ENCODE measurements at regions not wholly inside any gene's neighbourhood (a gene's known extent, or its start where the extent isn't known, plus 50 kb on each side); places are given as distances from the start of the nearest gene placed in this dataset.

- peaks cover 7% of the 10 kb centered on the region for H3K27me3 Mint-ChIP-seq
- no peak overlapping the region for H3K27ac Mint-ChIP-seq
- DNase-seq = no peak
- no peak for ATAC-seq
- no peak overlapping the region for H3K4me3 Mint-ChIP-seq
- no peaks in the 10 kb centered on the region for H3K9me3 ChIP-seq (ENCODE audit: control insufficient read depth, low read length, poor library complexity, severe bottlenecking)
- no peaks in the 10 kb centered on the region for H3K36me3 Mint-ChIP-seq (ENCODE audit: low read depth)
- H3K4me1 Mint-ChIP-seq = peaks cover 7% of the 10 kb centered on the region
Observed at GRCh38 chr2:239905884-239906654, 119.1 kb downstream of the NDUFA10 start.

- Mint-ChIP-seq H3K27me3 (peaks cover 7% of the 10 kb centered on the region), H3K36me3 (ENCODE audit: low read depth) (no peaks in the 10 kb centered on the region), H3K4me3 (no peak overlapping the region), H3K27ac (peak overlapping the region; percentile 49), H3K4me1 (peaks cover 4% of the 10 kb centered on the region)
- H3K9me3 ChIP-seq (ENCODE audit: control insufficient read depth, low read length, poor library complexity, severe bottlenecking) = no peaks in the 10 kb centered on the region
- no peak for ATAC-seq
- no peak for DNase-seq
Observed at GRCh38 chr2:239905306-239905705, 119.8 kb downstream of the NDUFA10 start.

GRCh38 chr2:239904496-239904895, 120.6 kb downstream of the NDUFA10 start:
- H3K27me3 Mint-ChIP-seq = peaks cover 7% of the 10 kb centered on the region
- no peak overlapping the region for H3K4me3 Mint-ChIP-seq
- no peak for DNase-seq
- no peaks in the 10 kb centered on the region for H3K9me3 ChIP-seq (ENCODE audit: control insufficient read depth, low read length, poor library complexity, severe bottlenecking)
- ATAC-seq = no peak
- no peak overlapping the region for H3K27ac Mint-ChIP-seq
- H3K4me1 Mint-ChIP-seq = no peaks in the 10 kb centered on the region
- no peaks in the 10 kb centered on the region for H3K36me3 Mint-ChIP-seq (ENCODE audit: low read depth)

GRCh38 chr2:239903803-239904202, 121.3 kb downstream of the NDUFA10 start:
- Mint-ChIP-seq H3K4me3 (no peak overlapping the region), H3K27ac (no peak overlapping the region), H3K36me3 (ENCODE audit: low read depth) (no peaks in the 10 kb centered on the region), H3K4me1 (no peaks in the 10 kb centered on the region), H3K27me3 (peaks cover 7% of the 10 kb centered on the region)
- ATAC-seq = no peak
- DNase-seq = no peak
- no peaks in the 10 kb centered on the region for H3K9me3 ChIP-seq (ENCODE audit: control insufficient read depth, low read length, poor library complexity, severe bottlenecking)

- ATAC-seq (no peak), DNase-seq (no peak)
- peaks cover 7% of the 10 kb centered on the region for H3K27me3 Mint-ChIP-seq
- H3K36me3 Mint-ChIP-seq (ENCODE audit: low read depth) = no peaks in the 10 kb centered on the region
- no peak overlapping the region for H3K4me3 Mint-ChIP-seq
- no peak overlapping the region for H3K27ac Mint-ChIP-seq
- no peaks in the 10 kb centered on the region for H3K4me1 Mint-ChIP-seq
- no peaks in the 10 kb centered on the region for H3K9me3 ChIP-seq (ENCODE audit: control insufficient read depth, low read length, poor library complexity, severe bottlenecking)
Observed at GRCh38 chr2:239903210-239903609, 121.9 kb downstream of the NDUFA10 start.

- H3K4me1 Mint-ChIP-seq = no peaks in the 10 kb centered on the region
- H3K36me3 Mint-ChIP-seq (ENCODE audit: low read depth) = no peaks in the 10 kb centered on the region
- no peak for ATAC-seq
- H3K27me3 Mint-ChIP-seq = peaks cover 7% of the 10 kb centered on the region
- no peak for DNase-seq
- peak overlapping the region; percentile 11 for H3K27ac Mint-ChIP-seq
- no peak overlapping the region for H3K4me3 Mint-ChIP-seq
- H3K9me3 ChIP-seq (ENCODE audit: control insufficient read depth, low read length, poor library complexity, severe bottlenecking) = no peaks in the 10 kb centered on the region
Observed at GRCh38 chr2:239902749-239903201, 122.4 kb downstream of the NDUFA10 start.

- Mint-ChIP-seq H3K27me3 (peaks cover 36% of the 10 kb centered on the region), H3K36me3 (ENCODE audit: low read depth) (peaks cover 15% of the 10 kb centered on the region), H3K4me3 (no peak overlapping the region), H3K4me1 (peaks cover 15% of the 10 kb centered on the region), H3K27ac (no peak overlapping the region)
- DNase-seq (no peak), ATAC-seq (no peak)
- H3K9me3 ChIP-seq (ENCODE audit: control insufficient read depth, low read length, poor library complexity, severe bottlenecking) = no peaks in the 10 kb centered on the region
Observed at GRCh38 chr2:239898292-239898925, 126.7 kb downstream of the NDUFA10 start.

- peaks cover 15% of the 10 kb centered on the region for H3K36me3 Mint-ChIP-seq (ENCODE audit: low read depth)
- H3K27ac Mint-ChIP-seq = no peak overlapping the region
- H3K4me1 Mint-ChIP-seq = peaks cover 15% of the 10 kb centered on the region
- no peak overlapping the region for H3K4me3 Mint-ChIP-seq
- peaks cover 41% of the 10 kb centered on the region for H3K27me3 Mint-ChIP-seq
- no peak for DNase-seq
- no peak for ATAC-seq
- no peaks in the 10 kb centered on the region for H3K9me3 ChIP-seq (ENCODE audit: control insufficient read depth, low read length, poor library complexity, severe bottlenecking)
Observed at GRCh38 chr2:239897596-239898235, 127.4 kb downstream of the NDUFA10 start.

GRCh38 chr2:239896075-239896474, 129.1 kb downstream of the NDUFA10 start:
- H3K4me3 Mint-ChIP-seq = no peak overlapping the region
- peaks cover 15% of the 10 kb centered on the region for H3K4me1 Mint-ChIP-seq
- peaks cover 35% of the 10 kb centered on the region for H3K27me3 Mint-ChIP-seq
- ATAC-seq = no peak
- H3K36me3 Mint-ChIP-seq (ENCODE audit: low read depth) = peaks cover 15% of the 10 kb centered on the region
- DNase-seq = no peak
- H3K27ac Mint-ChIP-seq = no peak overlapping the region
- H3K9me3 ChIP-seq (ENCODE audit: control insufficient read depth, low read length, poor library complexity, severe bottlenecking) = no peaks in the 10 kb centered on the region

GRCh38 chr2:239895669-239896068, 129.5 kb downstream of the NDUFA10 start:
- peaks cover 15% of the 10 kb centered on the region for H3K36me3 Mint-ChIP-seq (ENCODE audit: low read depth)
- ATAC-seq (no peak), DNase-seq (no peak)
- H3K4me3 Mint-ChIP-seq = no peak overlapping the region
- H3K9me3 ChIP-seq (ENCODE audit: control insufficient read depth, low read length, poor library complexity, severe bottlenecking) = no peaks in the 10 kb centered on the region
- H3K4me1 Mint-ChIP-seq = peaks cover 15% of the 10 kb centered on the region
- H3K27ac Mint-ChIP-seq = no peak overlapping the region
- H3K27me3 Mint-ChIP-seq = peaks cover 35% of the 10 kb centered on the region

- no peaks in the 10 kb centered on the region for H3K9me3 ChIP-seq (ENCODE audit: control insufficient read depth, low read length, poor library complexity, severe bottlenecking)
- no peak for ATAC-seq
- Mint-ChIP-seq H3K27me3 (peaks cover 35% of the 10 kb centered on the region), H3K27ac (no peak overlapping the region), H3K4me1 (peaks cover 15% of the 10 kb centered on the region), H3K4me3 (no peak overlapping the region), H3K36me3 (ENCODE audit: low read depth) (peaks cover 15% of the 10 kb centered on the region)
- DNase-seq = no peak
Observed at GRCh38 chr2:239895116-239895515, 130.0 kb downstream of the NDUFA10 start.

GRCh38 chr2:239894276-239894675, 130.9 kb downstream of the NDUFA10 start:
- peaks cover 35% of the 10 kb centered on the region for H3K27me3 Mint-ChIP-seq
- peak overlapping the region; percentile 58 for H3K4me3 Mint-ChIP-seq
- H3K9me3 ChIP-seq (ENCODE audit: control insufficient read depth, low read length, poor library complexity, severe bottlenecking) = no peaks in the 10 kb centered on the region
- no peak for DNase-seq
- peaks cover 15% of the 10 kb centered on the region for H3K36me3 Mint-ChIP-seq (ENCODE audit: low read depth)
- H3K4me1 Mint-ChIP-seq = peaks cover 15% of the 10 kb centered on the region
- no peak overlapping the region for H3K27ac Mint-ChIP-seq
- no peak for ATAC-seq

- DNase-seq (no peak), ATAC-seq (peak; percentile 42)
- H3K4me1 Mint-ChIP-seq = peaks cover 15% of the 10 kb centered on the region
- H3K27ac Mint-ChIP-seq = no peak overlapping the region
- peaks cover 35% of the 10 kb centered on the region for H3K27me3 Mint-ChIP-seq
- H3K36me3 Mint-ChIP-seq (ENCODE audit: low read depth) = peaks cover 15% of the 10 kb centered on the region
- H3K4me3 Mint-ChIP-seq = no peak overlapping the region
- H3K9me3 ChIP-seq (ENCODE audit: control insufficient read depth, low read length, poor library complexity, severe bottlenecking) = no peaks in the 10 kb centered on the region
Observed at GRCh38 chr2:239893236-239893515, 132.0 kb downstream of the NDUFA10 start.

All from T-helper 17 cell (primary cell).